K562 (cell line): ENCODE measurements at regions not wholly inside any gene's neighbourhood (a gene's known extent, or its start where the extent isn't known, plus 50 kb on each side); places are given as distances from the start of the nearest gene placed in this dataset.

Experiments used
- ATAC-seq: fragments of 200-7000 bp; cut with Tn5 transposase; 3 replicates; pipeline ENCODE4 v1.9.1; 2020; ENCODE audit warnings: moderate library complexity
- BruUV-seq: library from RNA; stranded (reverse); fragments of 400-500 nt; replicated peaks from 2 replicates; lab custom pipeline; 2021; lab: Mats Ljungman, UMichigan
- CTCF ChIA-PET: fragments of 300-600 bp; formaldehyde crosslinking; extraction: SDS; loops from one replicate; lab custom pipeline; 2021; ENCODE audit warnings: low intra/inter-chr PET ratio; lab: Yijun Ruan, JAX
- POLR2A ChIA-PET: fragments of 300-600, 350-650 bp; sonication (Branson Sonifier 250); formaldehyde crosslinking; extraction: SDS; loops from one replicate; lab custom pipeline; 2021; ENCODE audit warnings: antibody characterized with exemption, inconsistent platforms; lab: Yijun Ruan, JAX
- DNase-seq, 4 experiments: peaks; one replicate each; pipeline versions ENCODE4 v3.0.0 to v3.0.0-alpha.2; 2011 to 2018; ENCODE audit warnings: low spot score in 3 of 4, mixed read lengths in 3 of 4; ENCODE audit errors: extremely low read depth in 1 of 4
- FAIRE-seq: peaks from 2 replicates; lab custom pipeline; 2011; peaks lifted over from hg19 to GRCh38; lab: Jason Lieb, UNC
- H2AFZ ChIP-seq: 2 replicates; pipeline ENCODE4 v1.6.0; 2011; ENCODE audit warnings: low read depth, low read length, control low read depth, inconsistent platforms
- H3K27ac ChIP-seq: fragments of 200-600 bp; 3 replicates; pipeline ENCODE4 v1.8.0; 2011; ENCODE audit warnings: low read depth, mild to moderate bottlenecking, control low read depth, inconsistent platforms, low read length, moderate library complexity, mixed read lengths; ENCODE audit errors: extremely low read depth
- H3K27me3 ChIP-seq, 2 experiments: fragments of 300-600 bp in 1 of 2; 2 replicates in 1 of 2; 3 replicates in 1 of 2; pipeline versions ENCODE4 v1.6.0 to v1.8.0; 2011; ENCODE audit warnings: inconsistent platforms in 2 of 2, low read length in 2 of 2, mild to moderate bottlenecking in 1 of 2, mixed read lengths in 1 of 2, moderate library complexity in 1 of 2; ENCODE audit not compliant: control insufficient read depth in 2 of 2, insufficient read depth in 2 of 2
- H3K36me3 ChIP-seq: fragments of 300-600 bp; 3 replicates; pipeline ENCODE4 v1.8.0; 2011; ENCODE audit warnings: mild to moderate bottlenecking, low read length, inconsistent platforms; ENCODE audit not compliant: control insufficient read depth, insufficient read depth
- H3K4me1 ChIP-seq, 2 experiments: fragments of 200-600 bp in 1 of 2; replicated peaks in 1 of 2; 2 replicates in 1 of 2; 3 replicates in 1 of 2; pipeline versions ENCODE4 v1.5.1 to v1.8.0; 2011; ENCODE audit warnings: inconsistent platforms in 2 of 2, low read length in 2 of 2, mild to moderate bottlenecking in 1 of 2, mixed read lengths in 1 of 2, moderate library complexity in 1 of 2; ENCODE audit not compliant: control insufficient read depth in 2 of 2, insufficient read depth in 2 of 2
- H3K4me2 ChIP-seq: 2 replicates; pipeline ENCODE4 v1.6.1; 2011; ENCODE audit warnings: low read length, control low read depth, inconsistent platforms, mixed read lengths; ENCODE audit not compliant: insufficient read depth
- H3K4me3 ChIP-seq: fragments of 200-600 bp; sonication (generic), shearing (Covaris generic); 2 replicates; pipeline ENCODE4 v1.5.1; 2016; ENCODE audit warnings: control low read depth, inconsistent platforms
- H3K79me2 ChIP-seq: fragments of 200-600 bp; 3 replicates; pipeline ENCODE4 v1.8.0; 2011; ENCODE audit warnings: low read length, inconsistent platforms; ENCODE audit not compliant: control insufficient read depth, insufficient read depth
- H3K9ac ChIP-seq, 2 experiments: 2 replicates each; pipeline versions ENCODE4 v1.6.0 to v1.6.1; 2011; ENCODE audit warnings: low read depth in 2 of 2, low read length in 2 of 2, control low read depth in 1 of 2, inconsistent platforms in 1 of 2, mild to moderate bottlenecking in 1 of 2, mixed read lengths in 1 of 2; ENCODE audit not compliant: insufficient read depth in 1 of 2
- H3K9me1 ChIP-seq: one replicate; pipeline ENCODE4 v1.6.0; 2011; ENCODE audit warnings: inconsistent platforms, mild to moderate bottlenecking, low read length, moderate library complexity; ENCODE audit not compliant: control insufficient read depth, insufficient read depth
- H3K9me3 ChIP-seq: replicated peaks from 2 replicates; pipeline ENCODE4 v1.5.1; 2011; ENCODE audit warnings: low read depth, low read length, inconsistent platforms; ENCODE audit not compliant: control insufficient read depth, insufficient read depth
- H4K20me1 ChIP-seq: replicated peaks from 2 replicates; pipeline ENCODE4 v1.6.1; 2011; ENCODE audit warnings: low read length, inconsistent platforms, mixed read lengths; ENCODE audit not compliant: control insufficient read depth, insufficient read depth
- CBX5 ChIP-seq: IDR thresholded peaks from 2 replicates; pipeline ENCODE4 v1.6.1; 2014; ENCODE audit warnings: low read depth, borderline replicate concordance
- NFATC3 ChIP-seq: fragments of 450-650 bp; IDR thresholded peaks from 2 replicates; pipeline ENCODE4 v1.6.1; 2017; ENCODE audit warnings: mild to moderate bottlenecking
- POLR2AphosphoS5 ChIP-seq: IDR thresholded peaks from 2 replicates; pipeline ENCODE4 v1.6.1; 2011; ENCODE audit warnings: mild to moderate bottlenecking, low read depth, low read length, moderate library complexity; ENCODE audit not compliant: control insufficient read depth, insufficient read depth
- STAT5A ChIP-seq: IDR thresholded peaks from 2 replicates; pipeline ENCODE4 v1.6.1; 2012; ENCODE audit warnings: low read length, inconsistent platforms, borderline replicate concordance
- TAF9B ChIP-seq: fragments of 450-650 bp; IDR thresholded peaks from 2 replicates; pipeline ENCODE4 v1.6.1; 2018; ENCODE audit warnings: mild to moderate bottlenecking; ENCODE audit not compliant: partially characterized antibody
- ZFPM2 ChIP-seq: fragments of 250-450 bp; sonication (Bioruptor Pico); IDR thresholded peaks from 2 replicates; pipeline ENCODE4 v1.5.1; 2022; ENCODE audit warnings: mild to moderate bottlenecking
- ZNF263 ChIP-seq: sonication (generic); formaldehyde crosslinking; IDR thresholded peaks from 2 replicates; pipeline ENCODE4 v1.8.0; 2022; ENCODE audit warnings: mild to moderate bottlenecking, missing genetic modification reagents, borderline replicate concordance
- WGBS: fragments of 100-300 bp; shearing (Covaris generic); methylation state at CpG from one replicate; pipeline ENCODE4 v1.1.6; 2016; ENCODE audit warnings: low coverage, mixed read lengths; ENCODE audit not compliant: insufficient coverage; ENCODE audit errors: missing lambda C conversion rate; 5-methylcytosine and 5-hydroxymethylcytosine counted together
- in situ Hi-C: fragments of 300-500 bp; cut with MboI; formaldehyde crosslinking; loops from 4 replicates; pipeline ENCODE4 v1.15.0; 2018; ENCODE audit warnings: inconsistent platforms, mixed read lengths
- intact Hi-C: fragments of 100-400 bp; cut with micrococcal nuclease; formaldehyde crosslinking; loops from 2 replicates; pipeline ENCODE4 v1.14.2; 2022

DNA sequence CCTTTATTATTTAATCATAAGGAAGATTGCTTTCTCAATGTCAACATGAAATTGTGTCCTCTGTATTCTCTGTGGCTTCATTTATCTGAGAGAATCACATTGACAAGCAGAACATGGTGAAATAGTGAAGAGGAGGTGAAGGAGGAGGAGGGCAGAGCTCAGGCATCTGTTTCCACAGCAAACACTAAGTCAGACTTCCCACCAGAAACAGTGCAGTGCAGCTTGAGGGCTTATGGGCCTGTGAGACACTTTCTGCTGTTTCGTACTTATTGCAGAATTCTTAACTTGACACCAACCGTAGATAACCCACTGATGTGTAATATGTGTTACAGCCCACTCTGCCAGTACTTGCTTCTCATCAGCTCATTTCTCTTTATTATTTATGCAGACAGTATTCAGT, 386.3 kb downstream of the DIRAS2 start:
- Histone ChIP-seq H3K4me1 (no peaks in the 10 kb centered on the region), H3K79me2 (no peaks in the 10 kb centered on the region), H4K20me1 (no peaks in the 10 kb centered on the region), H3K4me3 (no peak overlapping the region), H3K9me3 (no peaks in the 10 kb centered on the region), H3K27ac (no peak overlapping the region), H3K27me3 (no peaks in the 10 kb centered on the region), H2AFZ (no peak overlapping the region), H3K4me2 (no peak overlapping the region), H3K9me1 (no peaks in the 10 kb centered on the region), H3K9ac (no peak overlapping the region), H3K36me3 (no peaks in the 10 kb centered on the region)
- in situ Hi-C loops (no loop called here), intact Hi-C loops (no loop called here)
- no peak for FAIRE-seq
- ChIA-PET POLR2A (no interaction called here), CTCF (no interaction called here)
- no peak for TF ChIP-seq TAF9B
- no peak for TF ChIP-seq CBX5
- no peak for TF ChIP-seq POLR2AphosphoS5
- TF ChIP-seq NFATC3 = no peak
- TF ChIP-seq ZFPM2 (CRISPR knock-in tag) = no peak
- TF ChIP-seq STAT5A = no peak
- no peak for TF ChIP-seq ZNF263 (CRISPR knock-in tag)
- WGBS = 0% methylated on average over 2 of the region's 2 CpGs
- DNase-seq = no peak
- no peak for ATAC-seq
- BruUV-seq = no TSS peak
